GM18868 (cell line): ENCODE measurements at regions not wholly inside any gene's neighbourhood (a gene's known extent, or its start where the extent isn't known, plus 50 kb on each side); places are given as distances from the start of the nearest gene placed in this dataset.
"Not testable (repeated sequence)": the region's sequence is repeated elsewhere in the genome, so short reads cannot be mapped to it uniquely, and the experiment has no call there.

Experiments used
- ATAC-seq: cut with Tn5 transposase; IDR thresholded peaks from one replicate; pipeline ENCODE4 v1.9.1; 2021; ENCODE audit warnings: mild to moderate bottlenecking, moderate library complexity; ENCODE audit not compliant: unreplicated experiment

GRCh38 chr10:123309731-123310130 is 155.5 kb downstream of the BUB3 start:
- ATAC-seq = no peak

- ATAC-seq = no peak
Measured at GRCh38 chr10:123316776-123317175, 162.6 kb downstream of the BUB3 start.

GRCh38 chr10:123318516-123318915 is 164.3 kb downstream of the BUB3 start:
- ATAC-seq = no peak

GRCh38 chr10:123320091-123320490 is 165.9 kb downstream of the BUB3 start:
- ATAC-seq = no peak

- no peak for ATAC-seq
Measured at GRCh38 chr10:123323884-123324283, 169.7 kb downstream of the BUB3 start.

GRCh38 chr10:123325663-123326190 is 171.5 kb downstream of the BUB3 start:
- no peak for ATAC-seq

GRCh38 chr10:123326674-123327073 is 172.5 kb downstream of the BUB3 start:
- peak; percentile 41 for ATAC-seq

- ATAC-seq = peak; percentile 85
Measured at GRCh38 chr10:123327450-123327849, 173.2 kb downstream of the BUB3 start.

GRCh38 chr10:123327896-123328295 is 173.7 kb downstream of the BUB3 start:
- ATAC-seq = no peak

GRCh38 chr10:123331438-123331837 is 177.2 kb downstream of the BUB3 start:
- no peak for ATAC-seq

GRCh38 chr10:123346581-123346980 is 192.4 kb downstream of the BUB3 start:
- ATAC-seq = no peak

- ATAC-seq = no peak
Measured at GRCh38 chr10:123348691-123349572, 194.7 kb downstream of the BUB3 start.

- no peak for ATAC-seq
Measured at GRCh38 chr10:123351715-123352114, 197.5 kb downstream of the BUB3 start.

GRCh38 chr10:123354521-123354920 is 200.3 kb downstream of the BUB3 start:
- ATAC-seq = no peak

- ATAC-seq = no peak
Measured at GRCh38 chr10:123355748-123356481, 201.7 kb downstream of the BUB3 start.

- ATAC-seq = no peak
Measured at GRCh38 chr10:123356799-123357198, 202.6 kb downstream of the BUB3 start.

GRCh38 chr10:123357421-123357930 is 203.3 kb downstream of the BUB3 start:
- no peak for ATAC-seq

GRCh38 chr10:123359539-123359938 is 205.3 kb downstream of the BUB3 start:
- ATAC-seq = no peak

GRCh38 chr10:123361832-123362231 is 207.6 kb downstream of the BUB3 start:
- no peak for ATAC-seq

- no peak for ATAC-seq
Measured at GRCh38 chr10:123367195-123367594, 213.0 kb downstream of the BUB3 start.

GRCh38 chr10:123371626-123372025 is 217.4 kb downstream of the BUB3 start:
- not testable (repeated sequence) for ATAC-seq

- no peak for ATAC-seq
Measured at GRCh38 chr10:123373591-123373990, 219.4 kb downstream of the BUB3 start.
